Neural cell (in vitro differentiated cells): ENCODE measurements at regions not wholly inside any gene's neighbourhood (a gene's known extent, or its start where the extent isn't known, plus 50 kb on each side); places are given as distances from the start of the nearest gene placed in this dataset.

Experiments
- H2AFZ ChIP-seq: fragments of 200-600, 300-800 bp; sonication (generic), shearing (Covaris generic); 2 replicates; pipeline ENCODE4 v1.6.0; 2014; ENCODE audit warnings: low read depth, mild to moderate bottlenecking, antibody characterized with exemption, low read length, moderate library complexity
- H3F3A ChIP-seq: fragments of 200-600 bp; shearing (Covaris generic); 2 replicates; pipeline ENCODE4 v1.6.1; 2016; ENCODE audit warnings: mild to moderate bottlenecking, moderate library complexity, mixed read lengths, antibody characterized with exemption, low read length; ENCODE audit not compliant: insufficient read depth, poor library complexity, severe bottlenecking
- H3K27ac ChIP-seq: fragments of 200-600, 300-800 bp; sonication (generic), shearing (Covaris generic); 2 replicates; pipeline ENCODE4 v1.5.1; 2014; ENCODE audit warnings: mild to moderate bottlenecking, low read length, moderate library complexity
- H3K27me3 ChIP-seq: fragments of 300-800, 200-600 bp; sonication (generic), shearing (Covaris generic); 2 replicates; pipeline ENCODE4 v1.6.0; 2014; ENCODE audit warnings: mild to moderate bottlenecking, low read depth, low read length, moderate library complexity; ENCODE audit not compliant: insufficient read depth
- H3K36me3 ChIP-seq: fragments of 300-800, 200-600 bp; sonication (generic), shearing (Covaris generic); 2 replicates; pipeline ENCODE4 v1.5.1; 2014; ENCODE audit warnings: mild to moderate bottlenecking, antibody characterized with exemption, low read length, moderate library complexity; ENCODE audit not compliant: insufficient read depth
- H3K4me2 ChIP-seq: fragments of 300-800, 200-600 bp; sonication (generic), shearing (Covaris generic); 2 replicates; pipeline ENCODE4 v1.6.0; 2014; ENCODE audit warnings: mild to moderate bottlenecking, low read length
- H3K4me3 ChIP-seq: fragments of 300-800, 200-600 bp; sonication (generic), shearing (Covaris generic); 2 replicates; pipeline ENCODE4 v1.5.1; 2014; ENCODE audit warnings: mild to moderate bottlenecking, low read length, moderate library complexity
- H3K79me2 ChIP-seq: fragments of 200-600 bp; shearing (Covaris generic); replicated peaks from 2 replicates; pipeline ENCODE4 v1.6.0; 2014; ENCODE audit warnings: mild to moderate bottlenecking, low read length, moderate library complexity; ENCODE audit not compliant: insufficient read depth
- H3K9ac ChIP-seq: fragments of 300-800, 200-600 bp; sonication (generic), shearing (Covaris generic); 2 replicates; pipeline ENCODE4 v1.6.1; 2016; ENCODE audit warnings: mild to moderate bottlenecking, low read length, mixed read lengths
- H3K9me2 ChIP-seq: fragments of 200-600 bp; shearing (Covaris generic); 2 replicates; pipeline ENCODE4 v1.6.1; 2016; ENCODE audit warnings: mild to moderate bottlenecking, low read length, mixed read lengths; ENCODE audit not compliant: insufficient read depth
- H3K9me3 ChIP-seq: fragments of 200-600, 300-800 bp; sonication (generic), shearing (Covaris generic); 2 replicates; pipeline ENCODE4 v1.6.1; 2016; ENCODE audit warnings: mild to moderate bottlenecking, mixed run types, low read length, moderate library complexity, mixed read lengths
- H4K20me1 ChIP-seq: fragments of 200-600 bp; shearing (Covaris generic); 2 replicates; pipeline ENCODE4 v1.6.1; 2016; ENCODE audit warnings: mild to moderate bottlenecking, mixed run types; ENCODE audit not compliant: insufficient read depth
- EP300 ChIP-seq: fragments of 450-650 bp; conservative IDR thresholded peaks from 2 replicates; pipeline ENCODE4 v1.6.1; 2014; ENCODE audit warnings: antibody characterized with exemption, mild to moderate bottlenecking, moderate library complexity; ENCODE audit not compliant: poor library complexity, severe bottlenecking
- EZH2 ChIP-seq: fragments of 200-600, 300-800 bp; shearing (Covaris generic), sonication (generic); IDR thresholded peaks from 2 replicates; pipeline ENCODE4 v1.6.1; 2014; ENCODE audit warnings: antibody characterized with exemption, low read length, borderline replicate concordance, mild to moderate bottlenecking; ENCODE audit not compliant: insufficient read depth, poor library complexity, severe bottlenecking
- MXI1 ChIP-seq: fragments of 450-650 bp; conservative IDR thresholded peaks from 2 replicates; pipeline ENCODE4 v1.6.1; 2014; ENCODE audit warnings: antibody characterized with exemption, mild to moderate bottlenecking; ENCODE audit not compliant: poor library complexity, severe bottlenecking
- POLR2AphosphoS5 ChIP-seq: IDR thresholded peaks from 2 replicates; pipeline ENCODE4 v1.6.1; 2012
- RAD21 ChIP-seq: fragments of 450-650 bp; conservative IDR thresholded peaks from 2 replicates; pipeline ENCODE4 v1.6.1; 2014; ENCODE audit warnings: antibody characterized with exemption, mild to moderate bottlenecking, moderate library complexity
- SMC3 ChIP-seq: fragments of 450-650 bp; conservative IDR thresholded peaks from 2 replicates; pipeline ENCODE4 v1.6.1; 2014; ENCODE audit warnings: antibody characterized with exemption, mild to moderate bottlenecking, moderate library complexity; ENCODE audit not compliant: poor library complexity
- TAF1 ChIP-seq: IDR thresholded peaks from 2 replicates; pipeline ENCODE4 v1.6.1; 2012; ENCODE audit warnings: low read depth
- TF ChIP-seq, protein P1 (sequence below): fragments of 450-650 bp; IDR thresholded peaks from 2 replicates; pipeline ENCODE4 v1.5.1; 2014; ENCODE audit warnings: antibody characterized with exemption, mild to moderate bottlenecking, moderate library complexity; ENCODE audit not compliant: poor library complexity, severe bottlenecking
- TF ChIP-seq, protein P2 (sequence below): IDR thresholded peaks from 2 replicates; pipeline ENCODE4 v1.6.1; 2012; ENCODE audit warnings: borderline replicate concordance

DNA sequence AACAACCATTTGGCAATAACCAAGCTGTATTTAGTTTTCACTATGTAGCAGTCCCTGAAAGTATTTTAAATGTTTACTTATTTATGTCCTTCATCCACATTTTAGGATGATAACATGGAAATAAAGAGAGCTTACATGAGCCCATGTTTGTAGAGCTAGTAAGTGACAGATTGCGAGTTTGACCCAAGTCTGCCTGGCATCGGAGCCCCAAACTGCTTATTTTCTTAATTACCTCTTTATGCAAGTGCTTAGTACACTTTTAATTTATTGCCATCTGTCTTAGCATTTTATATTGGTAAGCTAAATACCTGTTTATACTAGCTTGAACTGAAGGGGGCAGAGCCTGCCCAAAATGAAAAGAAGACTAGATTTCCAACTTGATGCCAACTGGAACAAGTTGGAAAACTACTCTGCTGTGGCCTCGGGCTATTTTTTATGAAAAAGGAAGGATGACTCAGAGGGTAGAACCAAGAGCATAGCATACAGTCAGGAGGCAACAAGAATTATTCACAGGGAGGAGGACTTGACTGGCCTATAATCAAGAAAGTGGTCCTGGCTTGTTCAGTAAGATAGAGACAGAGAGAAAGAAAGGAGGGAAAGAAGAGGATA is 150.2 kb downstream of the NDFIP2 start:
- no peaks in the 10 kb centered on the region for H3K9me2 ChIP-seq
- H2AFZ ChIP-seq: no peak overlapping the region
- H3F3A ChIP-seq: no peaks in the 10 kb centered on the region
- no peaks in the 10 kb centered on the region for H3K9me3 ChIP-seq
- H4K20me1 ChIP-seq: no peaks in the 10 kb centered on the region
- no peaks in the 10 kb centered on the region for H3K36me3 ChIP-seq
- H3K79me2 ChIP-seq: no peaks in the 10 kb centered on the region
- TF ChIP-seq, protein P1, sequence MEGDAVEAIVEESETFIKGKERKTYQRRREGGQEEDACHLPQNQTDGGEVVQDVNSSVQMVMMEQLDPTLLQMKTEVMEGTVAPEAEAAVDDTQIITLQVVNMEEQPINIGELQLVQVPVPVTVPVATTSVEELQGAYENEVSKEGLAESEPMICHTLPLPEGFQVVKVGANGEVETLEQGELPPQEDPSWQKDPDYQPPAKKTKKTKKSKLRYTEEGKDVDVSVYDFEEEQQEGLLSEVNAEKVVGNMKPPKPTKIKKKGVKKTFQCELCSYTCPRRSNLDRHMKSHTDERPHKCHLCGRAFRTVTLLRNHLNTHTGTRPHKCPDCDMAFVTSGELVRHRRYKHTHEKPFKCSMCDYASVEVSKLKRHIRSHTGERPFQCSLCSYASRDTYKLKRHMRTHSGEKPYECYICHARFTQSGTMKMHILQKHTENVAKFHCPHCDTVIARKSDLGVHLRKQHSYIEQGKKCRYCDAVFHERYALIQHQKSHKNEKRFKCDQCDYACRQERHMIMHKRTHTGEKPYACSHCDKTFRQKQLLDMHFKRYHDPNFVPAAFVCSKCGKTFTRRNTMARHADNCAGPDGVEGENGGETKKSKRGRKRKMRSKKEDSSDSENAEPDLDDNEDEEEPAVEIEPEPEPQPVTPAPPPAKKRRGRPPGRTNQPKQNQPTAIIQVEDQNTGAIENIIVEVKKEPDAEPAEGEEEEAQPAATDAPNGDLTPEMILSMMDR: no peak
- H3K4me3 ChIP-seq: no peak overlapping the region
- H3K27ac ChIP-seq: no peak overlapping the region
- no peaks in the 10 kb centered on the region for H3K27me3 ChIP-seq
- H3K4me2 ChIP-seq: no peak overlapping the region
- no peak overlapping the region for H3K9ac ChIP-seq

DNA sequence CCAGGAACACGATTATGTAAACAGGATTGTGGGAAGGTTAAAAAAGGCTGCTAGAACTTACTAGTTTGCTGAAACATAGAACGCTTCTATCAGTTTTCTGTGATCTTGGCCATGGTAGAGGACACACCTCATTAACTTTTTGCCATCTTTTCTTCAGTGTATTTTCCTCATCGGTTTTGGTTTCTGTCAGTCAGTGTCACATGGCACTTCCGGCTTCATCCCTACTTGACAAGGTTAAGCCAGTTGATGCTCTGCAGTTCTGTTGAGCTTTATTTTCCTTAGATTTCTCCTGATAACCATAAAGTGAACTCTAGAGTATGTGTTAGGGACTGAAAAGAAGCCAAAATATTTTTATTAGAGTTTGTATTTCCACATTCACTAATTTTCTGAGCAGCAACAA is 147.5 kb downstream of the NDFIP2 start:
- Histone ChIP-seq H3F3A (no peaks in the 10 kb centered on the region), H3K9me2 (no peaks in the 10 kb centered on the region), H3K9me3 (no peaks in the 10 kb centered on the region), H3K79me2 (no peaks in the 10 kb centered on the region), H3K4me2 (no peak overlapping the region), H3K27ac (no peak overlapping the region), H4K20me1 (no peaks in the 10 kb centered on the region), H3K4me3 (no peak overlapping the region), H3K9ac (no peak overlapping the region), H3K36me3 (no peaks in the 10 kb centered on the region), H3K27me3 (no peaks in the 10 kb centered on the region), H2AFZ (no peak overlapping the region)
- TF ChIP-seq EZH2: no peak
- TF ChIP-seq, protein P1: no peak
- no peak for TF ChIP-seq MXI1

DNA sequence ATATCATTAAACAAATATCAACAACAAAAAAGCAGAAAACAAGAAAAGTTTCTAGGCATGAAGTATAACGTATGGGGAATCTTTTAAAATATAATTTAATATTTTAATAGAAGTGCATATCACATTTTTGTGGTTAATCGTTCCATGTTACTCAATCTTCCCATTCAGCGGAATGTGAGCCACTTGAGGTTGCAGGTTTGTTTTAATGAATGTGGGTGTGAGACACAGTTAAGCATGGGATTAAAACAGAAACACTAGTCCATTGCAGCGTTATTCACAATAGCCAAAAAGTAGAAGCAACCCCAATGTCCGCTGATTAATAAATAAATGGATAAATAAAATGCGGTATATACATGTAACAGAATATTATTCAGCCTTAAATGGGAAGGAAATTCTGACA is 146.0 kb downstream of the NDFIP2 start:
- no peaks in the 10 kb centered on the region for H3K36me3 ChIP-seq
- H3K79me2 ChIP-seq: no peaks in the 10 kb centered on the region
- no peak overlapping the region for H3K4me2 ChIP-seq
- no peaks in the 10 kb centered on the region for H3K27me3 ChIP-seq
- H3K27ac ChIP-seq: no peak overlapping the region
- no peaks in the 10 kb centered on the region for H3K9me3 ChIP-seq
- TF ChIP-seq EP300: no peak
- TF ChIP-seq MXI1: no peak
- no peak for TF ChIP-seq POLR2AphosphoS5
- TF ChIP-seq RAD21: no peak
- TF ChIP-seq EZH2: no peak
- TF ChIP-seq, protein P2, sequence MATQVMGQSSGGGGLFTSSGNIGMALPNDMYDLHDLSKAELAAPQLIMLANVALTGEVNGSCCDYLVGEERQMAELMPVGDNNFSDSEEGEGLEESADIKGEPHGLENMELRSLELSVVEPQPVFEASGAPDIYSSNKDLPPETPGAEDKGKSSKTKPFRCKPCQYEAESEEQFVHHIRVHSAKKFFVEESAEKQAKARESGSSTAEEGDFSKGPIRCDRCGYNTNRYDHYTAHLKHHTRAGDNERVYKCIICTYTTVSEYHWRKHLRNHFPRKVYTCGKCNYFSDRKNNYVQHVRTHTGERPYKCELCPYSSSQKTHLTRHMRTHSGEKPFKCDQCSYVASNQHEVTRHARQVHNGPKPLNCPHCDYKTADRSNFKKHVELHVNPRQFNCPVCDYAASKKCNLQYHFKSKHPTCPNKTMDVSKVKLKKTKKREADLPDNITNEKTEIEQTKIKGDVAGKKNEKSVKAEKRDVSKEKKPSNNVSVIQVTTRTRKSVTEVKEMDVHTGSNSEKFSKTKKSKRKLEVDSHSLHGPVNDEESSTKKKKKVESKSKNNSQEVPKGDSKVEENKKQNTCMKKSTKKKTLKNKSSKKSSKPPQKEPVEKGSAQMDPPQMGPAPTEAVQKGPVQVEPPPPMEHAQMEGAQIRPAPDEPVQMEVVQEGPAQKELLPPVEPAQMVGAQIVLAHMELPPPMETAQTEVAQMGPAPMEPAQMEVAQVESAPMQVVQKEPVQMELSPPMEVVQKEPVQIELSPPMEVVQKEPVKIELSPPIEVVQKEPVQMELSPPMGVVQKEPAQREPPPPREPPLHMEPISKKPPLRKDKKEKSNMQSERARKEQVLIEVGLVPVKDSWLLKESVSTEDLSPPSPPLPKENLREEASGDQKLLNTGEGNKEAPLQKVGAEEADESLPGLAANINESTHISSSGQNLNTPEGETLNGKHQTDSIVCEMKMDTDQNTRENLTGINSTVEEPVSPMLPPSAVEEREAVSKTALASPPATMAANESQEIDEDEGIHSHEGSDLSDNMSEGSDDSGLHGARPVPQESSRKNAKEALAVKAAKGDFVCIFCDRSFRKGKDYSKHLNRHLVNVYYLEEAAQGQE: no peak
- TF ChIP-seq SMC3: no peak
- TF ChIP-seq TAF1: no peak
- TF ChIP-seq, protein P1: no peak
- H3F3A ChIP-seq: no peaks in the 10 kb centered on the region
- H3K9ac ChIP-seq: no peak overlapping the region
- no peak overlapping the region for H3K4me3 ChIP-seq
- H4K20me1 ChIP-seq: no peaks in the 10 kb centered on the region
- H2AFZ ChIP-seq: no peak overlapping the region
- H3K9me2 ChIP-seq: no peaks in the 10 kb centered on the region
